Endothelial cell of umbilical vein (primary cell): ENCODE measurements at regions not wholly inside any gene's neighbourhood (a gene's known extent, or its start where the extent isn't known, plus 50 kb on each side); places are given as distances from the start of the nearest gene placed in this dataset.

ENCODE experiments used
- BruUV-seq: library from RNA; stranded (reverse); fragments of 400-500 nt; replicated peaks from 2 replicates; lab custom pipeline; 2021; lab: Mats Ljungman, UMichigan
- CTCF ChIA-PET: fragments of 300-600, 350-600 bp; sonication (Branson Sonifier 250); formaldehyde crosslinking; loops from one replicate; lab custom pipeline; 2021; ENCODE audit warnings: antibody characterized with exemption, inconsistent platforms; lab: Charles Lee
- POLR2A ChIA-PET: fragments of 300-600, 350-600 bp; sonication (Branson Sonifier 250); formaldehyde crosslinking; loops from one replicate; lab custom pipeline; 2021; ENCODE audit warnings: antibody characterized with exemption, inconsistent platforms; lab: Charles Lee
- DNase-seq: peaks from one replicate; pipeline ENCODE4 v3.0.0-alpha.2; 2011; ENCODE audit warnings: low read depth, low spot score
- FAIRE-seq: peaks from 2 replicates; lab custom pipeline; 2011; peaks lifted over from hg19 to GRCh38; lab: Jason Lieb, UNC
- H2AFZ ChIP-seq: 2 replicates; pipeline ENCODE4 v1.6.0; 2012; ENCODE audit warnings: low read depth, low read length, control low read depth, inconsistent platforms
- H3K27ac ChIP-seq: 2 replicates; pipeline ENCODE4 v1.5.1; 2011; ENCODE audit warnings: low read depth, mild to moderate bottlenecking, control low read depth, low read length, moderate library complexity; ENCODE audit not compliant: insufficient read depth
- H3K27me3 ChIP-seq, 2 experiments: 2 replicates each; pipeline versions ENCODE4 v1.6.0 to v1.6.1; 2011; ENCODE audit warnings: low read length in 2 of 2, mixed read lengths in 1 of 2; ENCODE audit not compliant: control insufficient read depth in 2 of 2, insufficient read depth in 2 of 2
- H3K36me3 ChIP-seq, 2 experiments: 2 replicates in 1 of 2; 3 replicates in 1 of 2; pipeline ENCODE4 v1.5.1; 2011; ENCODE audit warnings: low read length in 2 of 2, mild to moderate bottlenecking in 1 of 2, moderate library complexity in 1 of 2; ENCODE audit not compliant: control insufficient read depth in 2 of 2, insufficient read depth in 2 of 2; ENCODE audit errors: extremely low read depth in 1 of 2
- H3K4me1 ChIP-seq: 3 replicates; pipeline ENCODE4 v1.5.1; 2011; ENCODE audit warnings: mild to moderate bottlenecking, low read length; ENCODE audit not compliant: control insufficient read depth, insufficient read depth; ENCODE audit errors: extremely low read depth
- H3K4me2 ChIP-seq: 2 replicates; pipeline ENCODE4 v1.6.1; 2011; ENCODE audit warnings: low read length, control low read depth, mixed read lengths; ENCODE audit not compliant: insufficient read depth
- H3K4me3 ChIP-seq, 3 experiments: fragments of 200-600 bp in 1 of 3; sonication (generic), shearing (Covaris generic) in 1 of 3; replicated peaks in 1 of 3; 2 replicates each; pipeline ENCODE4 v1.5.1; 2011 to 2016; ENCODE audit warnings: control low read depth in 3 of 3, low read length in 3 of 3, mild to moderate bottlenecking in 2 of 3, inconsistent platforms in 1 of 3, low read depth in 1 of 3, moderate library complexity in 1 of 3; ENCODE audit not compliant: insufficient read depth in 1 of 3
- H3K79me2 ChIP-seq: 2 replicates; pipeline ENCODE4 v1.6.0; 2012; ENCODE audit warnings: low read length, inconsistent platforms; ENCODE audit not compliant: control insufficient read depth, insufficient read depth
- H3K9ac ChIP-seq: replicated peaks from 2 replicates; pipeline ENCODE3; 2011; ENCODE audit warnings: low read length, control low read depth; ENCODE audit not compliant: insufficient read depth; ENCODE audit errors: extremely low read depth
- H3K9me1 ChIP-seq: replicated peaks from 3 replicates; pipeline ENCODE4 v1.6.0; 2011; ENCODE audit warnings: mild to moderate bottlenecking, low read length; ENCODE audit not compliant: control insufficient read depth, insufficient read depth; ENCODE audit errors: extremely low read depth
- H3K9me3 ChIP-seq: replicated peaks from 2 replicates; pipeline ENCODE4 v1.5.1; 2012; ENCODE audit warnings: low read length, inconsistent platforms; ENCODE audit not compliant: control insufficient read depth, insufficient read depth
- H4K20me1 ChIP-seq: replicated peaks from 2 replicates; pipeline ENCODE3; 2011; ENCODE audit warnings: mild to moderate bottlenecking, low read length; ENCODE audit not compliant: control insufficient read depth, insufficient read depth; ENCODE audit errors: extremely low read depth
- EZH2 ChIP-seq: IDR thresholded peaks from 2 replicates; pipeline ENCODE4 v1.6.1; 2012; ENCODE audit warnings: borderline replicate concordance, low read depth, mild to moderate bottlenecking, moderate library complexity, low read length, inconsistent platforms; ENCODE audit not compliant: severe bottlenecking
- FOS ChIP-seq: IDR thresholded peaks from 2 replicates; pipeline ENCODE4 v1.6.1; 2011; ENCODE audit warnings: mild to moderate bottlenecking, low read length, moderate library complexity, borderline replicate concordance; ENCODE audit not compliant: insufficient read depth
- GATA2 ChIP-seq: IDR thresholded peaks from 2 replicates; pipeline ENCODE4 v1.7.0; 2011; ENCODE audit warnings: low read depth, mild to moderate bottlenecking, moderate library complexity, mixed read lengths, low read length; ENCODE audit not compliant: insufficient read length, insufficient read depth
- JUN ChIP-seq: IDR thresholded peaks from 2 replicates; pipeline ENCODE4 v1.6.1; 2011; ENCODE audit warnings: borderline replicate concordance, low read depth; ENCODE audit not compliant: insufficient read length, insufficient read depth
- MYC ChIP-seq: IDR thresholded peaks from one replicate; pipeline ENCODE4 v1.6.1; 2011; ENCODE audit warnings: mild to moderate bottlenecking, low read depth, low read length
- POLR2A ChIP-seq: IDR thresholded peaks from 2 replicates; pipeline ENCODE4 v1.6.1; 2012; ENCODE audit warnings: low read depth, mild to moderate bottlenecking, control low read depth, low read length
- POLR2AphosphoS5 ChIP-seq: IDR thresholded peaks from 2 replicates; pipeline ENCODE4 v1.6.1; 2012; ENCODE audit warnings: low read depth, mild to moderate bottlenecking, control low read depth, low read length, moderate library complexity; ENCODE audit not compliant: insufficient read depth
- dilution Hi-C: fragments of 300-500 bp; cut with MboI; formaldehyde crosslinking; loops from one replicate; pipeline ENCODE4 v1.15.0; 2019; ENCODE audit warnings: low sequenced_read_pairs; ENCODE audit not compliant: extremely low pct_ligation_motif_present
- intact Hi-C: fragments of 100-400 bp; cut with micrococcal nuclease; formaldehyde crosslinking; loops from one replicate; pipeline ENCODE4 v1.10.0; 2022
- TF ChIP-seq, protein P1 (sequence below): IDR thresholded peaks from 2 replicates; pipeline ENCODE4 v1.6.1; 2011; ENCODE audit not compliant: insufficient read depth, insufficient read length
- TF ChIP-seq, protein P2 (sequence below), 2 donors: IDR thresholded peaks; 1 replicate in 1 of 2; 2 replicates in 1 of 2; pipeline ENCODE4 v1.5.1; 2011; ENCODE audit warnings: low read length in 2 of 2, mild to moderate bottlenecking in 2 of 2, moderate library complexity in 2 of 2, control low read depth in 1 of 2, inconsistent platforms in 1 of 2, low read depth in 1 of 2; ENCODE audit not compliant: insufficient read depth in 1 of 2; ENCODE audit errors: extremely low read depth in 1 of 2

DNA sequence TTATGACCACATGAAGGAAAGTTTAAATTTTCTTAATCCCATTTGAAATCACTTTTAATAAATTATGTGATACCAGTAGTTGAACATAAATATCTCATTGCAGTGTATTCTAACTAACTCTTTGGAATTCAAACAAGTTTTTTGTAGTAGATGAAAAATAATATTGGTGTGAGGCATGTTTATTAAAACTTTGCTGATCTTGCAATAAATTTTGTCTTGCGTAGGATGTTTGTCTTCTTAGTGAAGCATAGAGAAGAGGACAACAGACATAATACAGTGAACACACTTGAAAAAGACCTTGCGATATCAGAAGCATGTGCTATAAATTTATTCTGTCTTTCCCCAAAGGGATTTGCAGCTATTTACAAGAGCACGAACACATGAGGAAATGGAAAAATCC, 140.7 kb downstream of the HTR1B start:
- no peaks in the 10 kb centered on the region for H3K36me3 ChIP-seq
- ChIA-PET CTCF (no interaction called here), POLR2A (no interaction called here)
- dilution Hi-C loops (no loop called here), intact Hi-C loops (no loop called here)
- no peaks in the 10 kb centered on the region for H3K9me3 ChIP-seq
- no peak overlapping the region for H2AFZ ChIP-seq
- H3K4me2 ChIP-seq = no peak overlapping the region
- H3K27me3 ChIP-seq = no peaks in the 10 kb centered on the region
- no peak overlapping the region for H3K9ac ChIP-seq
- BruUV-seq = no TSS peak
- no peaks in the 10 kb centered on the region for H3K4me1 ChIP-seq
- H3K4me3 ChIP-seq = no peak overlapping the region
- H3K27ac ChIP-seq = no peak overlapping the region
- TF ChIP-seq GATA2 (no peak), JUN (no peak), POLR2A (no peak), FOS (no peak), EZH2 (no peak), MYC (no peak), POLR2AphosphoS5 (no peak)
- TF ChIP-seq, protein P1, sequence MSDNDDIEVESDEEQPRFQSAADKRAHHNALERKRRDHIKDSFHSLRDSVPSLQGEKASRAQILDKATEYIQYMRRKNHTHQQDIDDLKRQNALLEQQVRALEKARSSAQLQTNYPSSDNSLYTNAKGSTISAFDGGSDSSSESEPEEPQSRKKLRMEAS = no peak
- TF ChIP-seq, protein P2, sequence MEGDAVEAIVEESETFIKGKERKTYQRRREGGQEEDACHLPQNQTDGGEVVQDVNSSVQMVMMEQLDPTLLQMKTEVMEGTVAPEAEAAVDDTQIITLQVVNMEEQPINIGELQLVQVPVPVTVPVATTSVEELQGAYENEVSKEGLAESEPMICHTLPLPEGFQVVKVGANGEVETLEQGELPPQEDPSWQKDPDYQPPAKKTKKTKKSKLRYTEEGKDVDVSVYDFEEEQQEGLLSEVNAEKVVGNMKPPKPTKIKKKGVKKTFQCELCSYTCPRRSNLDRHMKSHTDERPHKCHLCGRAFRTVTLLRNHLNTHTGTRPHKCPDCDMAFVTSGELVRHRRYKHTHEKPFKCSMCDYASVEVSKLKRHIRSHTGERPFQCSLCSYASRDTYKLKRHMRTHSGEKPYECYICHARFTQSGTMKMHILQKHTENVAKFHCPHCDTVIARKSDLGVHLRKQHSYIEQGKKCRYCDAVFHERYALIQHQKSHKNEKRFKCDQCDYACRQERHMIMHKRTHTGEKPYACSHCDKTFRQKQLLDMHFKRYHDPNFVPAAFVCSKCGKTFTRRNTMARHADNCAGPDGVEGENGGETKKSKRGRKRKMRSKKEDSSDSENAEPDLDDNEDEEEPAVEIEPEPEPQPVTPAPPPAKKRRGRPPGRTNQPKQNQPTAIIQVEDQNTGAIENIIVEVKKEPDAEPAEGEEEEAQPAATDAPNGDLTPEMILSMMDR (IDR thresholded peaks at IDR 0.05; ENCODE audit: extremely low read depth in 1 of 2, insufficient read depth in 1 of 2, low read depth in 1 of 2, low read length in 2 of 2) = no peak
- no peaks in the 10 kb centered on the region for H3K9me1 ChIP-seq
- H3K79me2 ChIP-seq = no peaks in the 10 kb centered on the region
- FAIRE-seq (no peak), DNase-seq (no peak)
- no peaks in the 10 kb centered on the region for H4K20me1 ChIP-seq
